Naive B cell (primary cell): ENCODE measurements at regions not wholly inside any gene's neighbourhood (a gene's known extent, or its start where the extent isn't known, plus 50 kb on each side); places are given as distances from the start of the nearest gene placed in this dataset.
A peak's percentile ranks its signal among the peaks of the same experiment; 100 is the strongest.

Source experiments
- ATAC-seq, 2 donors: fragments of 150-1000 bp; cut with Tn5 transposase; 2 replicates each; pipeline ENCODE4 v1.10.0; 2021; ENCODE audit warnings: low read depth in 2 of 2, mild to moderate bottlenecking in 2 of 2, moderate library complexity in 2 of 2
- DNase-seq: peaks from one replicate; pipeline ENCODE4 v3.0.0; 2022
- H3K27ac Mint-ChIP-seq, 6 donors: one replicate each; pipeline ENCODE4 v1.8.0; 2020 to 2022; ENCODE audit warnings: mild to moderate bottlenecking in 6 of 6, mixed read lengths in 6 of 6, moderate library complexity in 5 of 6, inconsistent platforms in 2 of 6
- H3K27me3 Mint-ChIP-seq, 3 donors: one replicate each; pipeline ENCODE4 v1.8.0; 2021 to 2022; ENCODE audit warnings: mixed read lengths in 3 of 3, mild to moderate bottlenecking in 1 of 3
- H3K36me3 Mint-ChIP-seq, 2 donors: one replicate each; pipeline ENCODE4 v1.8.0; 2020 to 2022; ENCODE audit warnings: mixed read lengths in 2 of 2, inconsistent platforms in 1 of 2, mild to moderate bottlenecking in 1 of 2
- H3K4me1 Mint-ChIP-seq, 3 donors: one replicate each; pipeline ENCODE4 v1.8.0; 2020 to 2022; ENCODE audit warnings: mixed read lengths in 3 of 3, inconsistent platforms in 1 of 3, mild to moderate bottlenecking in 1 of 3, moderate library complexity in 1 of 3
- H3K4me3 Mint-ChIP-seq, 8 donors: one replicate each; pipeline ENCODE4 v1.8.0; 2020 to 2022; ENCODE audit warnings: mild to moderate bottlenecking in 8 of 8, mixed read lengths in 8 of 8, moderate library complexity in 8 of 8, inconsistent platforms in 2 of 8
- H3K9me3 Mint-ChIP-seq, 7 donors: one replicate each; pipeline ENCODE4 v1.8.0; 2020 to 2022; ENCODE audit warnings: mixed read lengths in 7 of 7, mild to moderate bottlenecking in 5 of 7, inconsistent platforms in 2 of 7, moderate library complexity in 1 of 7

GRCh38 chr20:17014756-17015366, 212.0 kb upstream of the PCSK2 start:
- no peaks in the 10 kb centered on the region for H3K36me3 Mint-ChIP-seq
- no peak overlapping the region for H3K4me3 Mint-ChIP-seq
- no peaks in the 10 kb centered on the region for H3K4me1 Mint-ChIP-seq
- H3K27me3 Mint-ChIP-seq = no peaks in the 10 kb centered on the region
- DNase-seq = no peak
- ATAC-seq = no peak
- H3K9me3 Mint-ChIP-seq = peaks cover 0 to 2% (median 0%) of the 10 kb centered on the region in 7 donors
- H3K27ac Mint-ChIP-seq = no peak overlapping the region

GRCh38 chr20:17017232-17017631, 209.6 kb upstream of the PCSK2 start:
- Mint-ChIP-seq H3K27me3 (no peaks in the 10 kb centered on the region), H3K4me1 (no peaks in the 10 kb centered on the region), H3K9me3 (peaks cover 0 to 4% (median 0%) of the 10 kb centered on the region in 7 donors), H3K4me3 (no peak overlapping the region), H3K36me3 (no peaks in the 10 kb centered on the region), H3K27ac (no peak overlapping the region)
- no peak for ATAC-seq
- DNase-seq = no peak

GRCh38 chr20:17021481-17021880, 205.4 kb upstream of the PCSK2 start:
- no peaks in the 10 kb centered on the region for H3K36me3 Mint-ChIP-seq
- ATAC-seq = no peak
- no peaks in the 10 kb centered on the region for H3K27me3 Mint-ChIP-seq
- H3K4me1 Mint-ChIP-seq = no peaks in the 10 kb centered on the region
- H3K9me3 Mint-ChIP-seq = peaks cover 0 to 9% (median 3%) of the 10 kb centered on the region in 7 donors
- no peak overlapping the region for H3K27ac Mint-ChIP-seq
- H3K4me3 Mint-ChIP-seq = no peak overlapping the region
- DNase-seq = no peak

- ATAC-seq = no peak
- DNase-seq = no peak
- no peak overlapping the region for H3K4me3 Mint-ChIP-seq
- no peak overlapping the region for H3K27ac Mint-ChIP-seq
- H3K9me3 Mint-ChIP-seq = peaks cover 3 to 18% (median 9%) of the 10 kb centered on the region in 7 donors
- no peaks in the 10 kb centered on the region for H3K4me1 Mint-ChIP-seq
- H3K36me3 Mint-ChIP-seq = peaks cover 0 to 6% of the 10 kb centered on the region in 2 donors
- H3K27me3 Mint-ChIP-seq = no peaks in the 10 kb centered on the region
Observed at GRCh38 chr20:17023036-17023435, 203.8 kb upstream of the PCSK2 start.

GRCh38 chr20:17023806-17024205, 203.0 kb upstream of the PCSK2 start:
- DNase-seq (no peak), ATAC-seq (no peak)
- Mint-ChIP-seq H3K4me1 (no peaks in the 10 kb centered on the region), H3K4me3 (no peak overlapping the region), H3K9me3 (peaks cover 3 to 21% (median 11%) of the 10 kb centered on the region in 7 donors), H3K36me3 (peaks cover 0 to 6% of the 10 kb centered on the region in 2 donors), H3K27ac (no peak overlapping the region), H3K27me3 (no peaks in the 10 kb centered on the region)

GRCh38 chr20:17024513-17025119, 202.2 kb upstream of the PCSK2 start:
- ATAC-seq (no peak), DNase-seq (no peak)
- Mint-ChIP-seq H3K4me3 (no peak overlapping the region), H3K27ac (no peak overlapping the region), H3K36me3 (peaks cover 0 to 6% of the 10 kb centered on the region in 2 donors), H3K9me3 (peaks cover 3 to 21% (median 11%) of the 10 kb centered on the region in 7 donors), H3K27me3 (no peaks in the 10 kb centered on the region), H3K4me1 (no peaks in the 10 kb centered on the region)

GRCh38 chr20:17026346-17026745, 200.5 kb upstream of the PCSK2 start:
- Mint-ChIP-seq H3K4me3 (no peak overlapping the region), H3K4me1 (no peaks in the 10 kb centered on the region), H3K36me3 (peaks cover 0 to 6% of the 10 kb centered on the region in 2 donors), H3K27ac (no peak overlapping the region), H3K27me3 (no peaks in the 10 kb centered on the region), H3K9me3 (peaks cover 3 to 21% (median 11%) of the 10 kb centered on the region in 7 donors)
- DNase-seq (no peak), ATAC-seq (no peak)

GRCh38 chr20:17029698-17030097, 197.1 kb upstream of the PCSK2 start:
- H3K4me3 Mint-ChIP-seq = no peak overlapping the region
- H3K9me3 Mint-ChIP-seq = peaks cover 3 to 21% (median 12%) of the 10 kb centered on the region in 7 donors
- H3K36me3 Mint-ChIP-seq = peaks cover 0 to 6% of the 10 kb centered on the region in 2 donors
- H3K27ac Mint-ChIP-seq = peak overlapping the region in 1 of 6 donors; percentile 46
- H3K4me1 Mint-ChIP-seq = no peaks in the 10 kb centered on the region
- no peak for ATAC-seq
- no peak for DNase-seq
- no peaks in the 10 kb centered on the region for H3K27me3 Mint-ChIP-seq

- H3K27me3 Mint-ChIP-seq = no peaks in the 10 kb centered on the region
- H3K27ac Mint-ChIP-seq = no peak overlapping the region
- H3K36me3 Mint-ChIP-seq = no peaks in the 10 kb centered on the region
- H3K9me3 Mint-ChIP-seq = peaks cover 0 to 4% (median 0%) of the 10 kb centered on the region in 7 donors
- ATAC-seq = no peak
- DNase-seq = no peak
- no peak overlapping the region for H3K4me3 Mint-ChIP-seq
- no peaks in the 10 kb centered on the region for H3K4me1 Mint-ChIP-seq
Observed at GRCh38 chr20:17036541-17036940, 190.3 kb upstream of the PCSK2 start.

- Mint-ChIP-seq H3K9me3 (peaks cover 0 to 2% (median 0%) of the 10 kb centered on the region in 7 donors), H3K27ac (no peak overlapping the region), H3K4me1 (no peaks in the 10 kb centered on the region), H3K4me3 (no peak overlapping the region), H3K36me3 (no peaks in the 10 kb centered on the region), H3K27me3 (no peaks in the 10 kb centered on the region)
- DNase-seq (no peak), ATAC-seq (no peak)
Observed at GRCh38 chr20:17042122-17042521, 184.7 kb upstream of the PCSK2 start.

- Mint-ChIP-seq H3K27ac (no peak overlapping the region), H3K4me1 (no peaks in the 10 kb centered on the region), H3K36me3 (no peaks in the 10 kb centered on the region), H3K4me3 (no peak overlapping the region), H3K9me3 (peaks cover 0 to 2% (median 0%) of the 10 kb centered on the region in 7 donors), H3K27me3 (no peaks in the 10 kb centered on the region)
- ATAC-seq (no peak), DNase-seq (no peak)
Observed at GRCh38 chr20:17043323-17043722, 183.5 kb upstream of the PCSK2 start.

- Mint-ChIP-seq H3K36me3 (no peaks in the 10 kb centered on the region), H3K4me1 (no peaks in the 10 kb centered on the region), H3K9me3 (peaks cover 0 to 2% (median 0%) of the 10 kb centered on the region in 7 donors), H3K27me3 (no peaks in the 10 kb centered on the region), H3K27ac (no peak overlapping the region), H3K4me3 (no peak overlapping the region)
- ATAC-seq (no peak), DNase-seq (no peak)
Observed at GRCh38 chr20:17044891-17045290, 181.9 kb upstream of the PCSK2 start.

- Mint-ChIP-seq H3K27me3 (peaks cover 0 to 4% (median 0%) of the 10 kb centered on the region in 3 donors), H3K27ac (no peak overlapping the region), H3K4me3 (peak overlapping the region in 1 of 8 donors; percentile 47), H3K36me3 (no peaks in the 10 kb centered on the region), H3K9me3 (peaks cover 6 to 18% (median 10%) of the 10 kb centered on the region in 7 donors), H3K4me1 (no peaks in the 10 kb centered on the region)
- DNase-seq (no peak), ATAC-seq (no peak)
Observed at GRCh38 chr20:17059465-17059864, 167.4 kb upstream of the PCSK2 start.

GRCh38 chr20:17061715-17062114, 165.1 kb upstream of the PCSK2 start:
- Mint-ChIP-seq H3K4me1 (no peaks in the 10 kb centered on the region), H3K27ac (no peak overlapping the region), H3K36me3 (no peaks in the 10 kb centered on the region), H3K9me3 (peaks cover 4 to 18% (median 10%) of the 10 kb centered on the region in 7 donors), H3K4me3 (no peak overlapping the region), H3K27me3 (peaks cover 0 to 4% (median 0%) of the 10 kb centered on the region in 3 donors)
- DNase-seq (no peak), ATAC-seq (no peak)
